Uterus (tissue), 3 donors: ENCODE measurements at regions not wholly inside any gene's neighbourhood (a gene's known extent, or its start where the extent isn't known, plus 50 kb on each side); places are given as distances from the start of the nearest gene placed in this dataset.
"Not testable (repeated sequence)": the region's sequence is repeated elsewhere in the genome, so short reads cannot be mapped to it uniquely, and the experiment has no call there.

Experiments
- DNase-seq, 2 donors: peaks; one replicate each; pipeline ENCODE4 v3.0.0-alpha.2; 2019 to 2020
- H3K27ac ChIP-seq, 2 donors: fragments of 200-600 bp; sonication (generic); 1 replicate in 1 of 2; 2 replicates in 1 of 2; pipeline ENCODE4 v1.5.1; 2016 to 2018
- H3K27me3 ChIP-seq, 2 donors: fragments of 200-600 bp; sonication (generic); one replicate each; pipeline ENCODE4 v1.5.1; 2018 to 2019; ENCODE audit warnings: control low read depth in 1 of 2
- H3K36me3 ChIP-seq, 2 donors: fragments of 200-600 bp; sonication (generic); one replicate each; pipeline ENCODE4 v1.5.1; 2019; ENCODE audit warnings: control low read depth in 1 of 2
- H3K4me1 ChIP-seq, 2 donors: fragments of 200-600 bp; sonication (generic); one replicate each; pipeline ENCODE4 v1.5.1; 2018 to 2019; ENCODE audit warnings: control low read depth in 1 of 2
- H3K4me3 ChIP-seq, 2 donors: fragments of 200-600 bp; sonication (generic); 1 replicate in 1 of 2; 2 replicates in 1 of 2; pipeline ENCODE4 v1.5.1; 2018 to 2019; ENCODE audit warnings: mild to moderate bottlenecking in 1 of 2
- H3K9me3 ChIP-seq, 2 donors: fragments of 200-600 bp; sonication (generic); one replicate each; pipeline ENCODE4 v1.5.1; 2019; ENCODE audit warnings: control low read depth in 1 of 2
- CTCF ChIP-seq, 4 experiments: fragments of 200-600 bp in 2 of 4; fragments of 450-650 bp in 2 of 4; sonication (generic) in 2 of 4; IDR thresholded peaks; one replicate each; pipeline ENCODE4 v1.5.1; 2016 to 2019; ENCODE audit warnings: antibody characterized with exemption in 4 of 4, mild to moderate bottlenecking in 2 of 4, moderate library complexity in 1 of 4
- POLR2A ChIP-seq, 2 donors: fragments of 450-650 bp; IDR thresholded peaks; one replicate each; pipeline ENCODE4 v1.6.1; 2016; ENCODE audit warnings: antibody characterized with exemption in 2 of 2, mild to moderate bottlenecking in 1 of 2, moderate library complexity in 1 of 2
- intact Hi-C: fragments of 100-400 bp; cut with DNase I; formaldehyde crosslinking; loops from one replicate; pipeline ENCODE4 v1.15.1; 2023; ENCODE audit warnings: low total_unique reads
- donor health status: DM: yes; HTN: yes; CAD: no.

GRCh38 chrX:109914114-109914849, 88.6 kb upstream of the TMEM164 start:
- DNase-seq, result no peak
- no peaks in the 10 kb centered on the region for H3K27me3 ChIP-seq
- TF ChIP-seq POLR2A (IDR thresholded peaks at IDR 0.05) (no peak), CTCF (IDR thresholded peaks at IDR 0.05) (no peak)
- no peak overlapping the region for H3K4me3 ChIP-seq
- no peaks in the 10 kb centered on the region for H3K36me3 ChIP-seq
- H3K27ac ChIP-seq, result no peak overlapping the region
- no peaks in the 10 kb centered on the region for H3K9me3 ChIP-seq
- no peaks in the 10 kb centered on the region for H3K4me1 ChIP-seq
- intact Hi-C loops, result no loop called here

GRCh38 chrX:109918753-109919152, 84.2 kb upstream of the TMEM164 start:
- Histone ChIP-seq H3K4me1 (no peaks in the 10 kb centered on the region), H3K4me3 (no peak overlapping the region), H3K27me3 (no peaks in the 10 kb centered on the region), H3K36me3 (no peaks in the 10 kb centered on the region), H3K9me3 (no peaks in the 10 kb centered on the region), H3K27ac (no peak overlapping the region)
- no peak for TF ChIP-seq CTCF (IDR thresholded peaks at IDR 0.05)
- TF ChIP-seq POLR2A (IDR thresholded peaks at IDR 0.05), result no peak
- intact Hi-C loops, result no loop called here
- DNase-seq, result no peak

GRCh38 chrX:109920325-109920724, 82.6 kb upstream of the TMEM164 start:
- intact Hi-C loops, result no loop called here
- no peak overlapping the region for H3K27ac ChIP-seq
- no peaks in the 10 kb centered on the region for H3K27me3 ChIP-seq
- no peak overlapping the region for H3K4me3 ChIP-seq
- no peak for DNase-seq
- no peaks in the 10 kb centered on the region for H3K4me1 ChIP-seq
- H3K9me3 ChIP-seq, result no peaks in the 10 kb centered on the region
- H3K36me3 ChIP-seq, result no peaks in the 10 kb centered on the region
- TF ChIP-seq POLR2A (IDR thresholded peaks at IDR 0.05) (no peak), CTCF (IDR thresholded peaks at IDR 0.05) (no peak)

GRCh38 chrX:109920868-109921267, 82.0 kb upstream of the TMEM164 start:
- Histone ChIP-seq H3K4me1 (no peaks in the 10 kb centered on the region), H3K4me3 (no peak overlapping the region), H3K9me3 (no peaks in the 10 kb centered on the region), H3K27ac (no peak overlapping the region), H3K27me3 (no peaks in the 10 kb centered on the region), H3K36me3 (no peaks in the 10 kb centered on the region)
- intact Hi-C loops, result no loop called here
- TF ChIP-seq CTCF (IDR thresholded peaks at IDR 0.05) (no peak), POLR2A (IDR thresholded peaks at IDR 0.05) (no peak)
- no peak for DNase-seq

GRCh38 chrX:109922190-109922589, 80.7 kb upstream of the TMEM164 start:
- H3K9me3 ChIP-seq, result no peaks in the 10 kb centered on the region
- no peak overlapping the region for H3K4me3 ChIP-seq
- no peak for DNase-seq
- TF ChIP-seq POLR2A (IDR thresholded peaks at IDR 0.05) (no peak), CTCF (IDR thresholded peaks at IDR 0.05) (no peak)
- H3K4me1 ChIP-seq, result no peaks in the 10 kb centered on the region
- no peaks in the 10 kb centered on the region for H3K36me3 ChIP-seq
- H3K27me3 ChIP-seq, result no peaks in the 10 kb centered on the region
- no peak overlapping the region for H3K27ac ChIP-seq
- intact Hi-C loops, result no loop called here

- H3K27me3 ChIP-seq, H3K9me3 ChIP-seq, intact Hi-C loops, DNase-seq, H3K36me3 ChIP-seq, H3K4me3 ChIP-seq, H3K27ac ChIP-seq, H3K4me1 ChIP-seq: not testable (repeated sequence)
Observed at GRCh38 chrX:109925003-109925402, 77.9 kb upstream of the TMEM164 start.
